ENCODE measurements at regions not wholly inside any gene's neighbourhood (a gene's known extent, or its start where the extent isn't known, plus 50 kb on each side); places are given as distances from the start of the nearest gene placed in this dataset.
"Not testable (repeated sequence)": the region's sequence is repeated elsewhere in the genome, so short reads cannot be mapped to it uniquely, and the experiment has no call there.

DNA sequence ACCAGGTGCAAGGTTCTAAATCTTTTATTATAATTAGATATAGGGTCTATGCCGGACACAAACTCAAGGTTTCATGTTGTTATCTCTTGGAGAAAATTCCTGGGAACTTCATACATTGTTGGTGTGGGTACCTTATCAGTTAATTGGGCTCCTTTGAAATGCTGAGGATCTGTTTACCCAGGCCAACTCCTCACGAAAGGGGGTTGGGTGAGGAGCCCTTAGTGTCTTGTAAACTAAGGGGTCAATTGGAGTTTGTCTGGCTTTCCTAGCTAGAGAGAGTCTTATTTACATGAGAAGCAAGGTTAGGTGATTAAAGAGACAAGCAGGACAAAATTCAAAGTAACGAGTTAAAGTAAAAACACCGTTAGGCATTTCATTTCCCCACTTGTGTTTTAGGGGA lies 670.9 kb downstream of the TMEM121 start:
- H3K27me3 Mint-ChIP-seq (ENCODE audit: insufficient read depth); H3K4me1 Mint-ChIP-seq (ENCODE audit: low read depth); DNase-seq; H3K36me3 Mint-ChIP-seq (ENCODE audit: low read depth); H3K27ac Mint-ChIP-seq; H3K4me3 Mint-ChIP-seq: not testable (repeated sequence)
- peaks cover 69% of the 10 kb centered on the region for H3K9me3 Mint-ChIP-seq

- DNase-seq, result no peak
- Mint-ChIP-seq H3K36me3 (ENCODE audit: low read depth) (peaks cover 6% of the 10 kb centered on the region; the same call in 1 of the 2 replicates), H3K4me1 (ENCODE audit: low read depth) (no peaks in the 10 kb centered on the region), H3K27me3 (ENCODE audit: insufficient read depth) (no peaks in the 10 kb centered on the region), H3K9me3 (peaks cover 66% of the 10 kb centered on the region), H3K4me3 (no peak overlapping the region), H3K27ac (no peak overlapping the region)
- TF ChIP-seq, protein P1, sequence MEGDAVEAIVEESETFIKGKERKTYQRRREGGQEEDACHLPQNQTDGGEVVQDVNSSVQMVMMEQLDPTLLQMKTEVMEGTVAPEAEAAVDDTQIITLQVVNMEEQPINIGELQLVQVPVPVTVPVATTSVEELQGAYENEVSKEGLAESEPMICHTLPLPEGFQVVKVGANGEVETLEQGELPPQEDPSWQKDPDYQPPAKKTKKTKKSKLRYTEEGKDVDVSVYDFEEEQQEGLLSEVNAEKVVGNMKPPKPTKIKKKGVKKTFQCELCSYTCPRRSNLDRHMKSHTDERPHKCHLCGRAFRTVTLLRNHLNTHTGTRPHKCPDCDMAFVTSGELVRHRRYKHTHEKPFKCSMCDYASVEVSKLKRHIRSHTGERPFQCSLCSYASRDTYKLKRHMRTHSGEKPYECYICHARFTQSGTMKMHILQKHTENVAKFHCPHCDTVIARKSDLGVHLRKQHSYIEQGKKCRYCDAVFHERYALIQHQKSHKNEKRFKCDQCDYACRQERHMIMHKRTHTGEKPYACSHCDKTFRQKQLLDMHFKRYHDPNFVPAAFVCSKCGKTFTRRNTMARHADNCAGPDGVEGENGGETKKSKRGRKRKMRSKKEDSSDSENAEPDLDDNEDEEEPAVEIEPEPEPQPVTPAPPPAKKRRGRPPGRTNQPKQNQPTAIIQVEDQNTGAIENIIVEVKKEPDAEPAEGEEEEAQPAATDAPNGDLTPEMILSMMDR (IDR thresholded peaks at IDR 0.05), result no peak
These were observed 672.7 kb downstream of the TMEM121 start for GRCh38 chr14:106199097-106199496.

GRCh38 chr14:106200541-106201315 lies 674.3 kb downstream of the TMEM121 start:
- Mint-ChIP-seq H3K27me3 (ENCODE audit: insufficient read depth) (no peaks in the 10 kb centered on the region), H3K9me3 (peaks cover 71% of the 10 kb centered on the region), H3K4me3 (no peak overlapping the region), H3K36me3 (ENCODE audit: low read depth) (peaks cover 10% of the 10 kb centered on the region; the same call in 1 of the 2 replicates), H3K4me1 (ENCODE audit: low read depth) (no peaks in the 10 kb centered on the region), H3K27ac (no peak overlapping the region)
- TF ChIP-seq, protein P1 (IDR thresholded peaks at IDR 0.05), result no peak
- no peak for DNase-seq

GRCh38 chr14:106201376-106201775 lies 675.0 kb downstream of the TMEM121 start:
- Mint-ChIP-seq H3K4me3 (no peak overlapping the region), H3K27me3 (ENCODE audit: insufficient read depth) (no peaks in the 10 kb centered on the region), H3K9me3 (peaks cover 70% of the 10 kb centered on the region), H3K27ac (no peak overlapping the region), H3K4me1 (ENCODE audit: low read depth) (no peaks in the 10 kb centered on the region), H3K36me3 (ENCODE audit: low read depth) (peaks cover 13% of the 10 kb centered on the region; the same call in 1 of the 2 replicates)
- no peak for DNase-seq
- TF ChIP-seq, protein P1 (IDR thresholded peaks at IDR 0.05), result no peak

DNA sequence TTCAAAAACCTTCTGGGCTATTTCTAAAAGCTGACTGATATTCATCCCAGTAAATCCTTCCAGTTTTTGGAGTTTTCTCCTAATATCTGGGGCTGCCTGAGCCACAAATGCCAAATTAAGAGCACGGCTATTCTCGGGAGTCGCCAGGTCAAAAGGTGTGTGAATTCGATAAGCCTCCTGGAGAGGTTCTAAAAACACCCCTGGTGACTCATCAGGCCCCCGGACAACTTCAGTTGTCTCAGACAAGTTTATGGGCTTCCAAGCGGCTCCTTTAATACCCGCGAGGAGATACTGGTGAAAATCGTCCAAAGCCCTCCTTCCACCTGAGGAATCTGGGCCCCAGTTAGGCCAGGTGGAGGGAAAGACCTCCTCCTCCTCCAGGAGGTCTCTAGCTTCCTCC lies 677.1 kb downstream of the TMEM121 start:
- TF ChIP-seq, protein P1 (IDR thresholded peaks at IDR 0.05), result no peak
- Mint-ChIP-seq H3K36me3 (ENCODE audit: low read depth) (peaks cover 13% of the 10 kb centered on the region; the same call in 1 of the 2 replicates), H3K4me1 (ENCODE audit: low read depth) (no peaks in the 10 kb centered on the region), H3K27ac (no peak overlapping the region), H3K27me3 (ENCODE audit: insufficient read depth) (no peaks in the 10 kb centered on the region), H3K4me3 (no peak overlapping the region), H3K9me3 (peaks cover 76% of the 10 kb centered on the region)
- DNase-seq, result no peak

- Mint-ChIP-seq H3K27ac (no peak overlapping the region), H3K36me3 (ENCODE audit: low read depth) (peaks cover 13% of the 10 kb centered on the region; the same call in 1 of the 2 replicates), H3K4me1 (ENCODE audit: low read depth) (no peaks in the 10 kb centered on the region), H3K27me3 (ENCODE audit: insufficient read depth) (no peaks in the 10 kb centered on the region), H3K9me3 (peaks cover 80% of the 10 kb centered on the region), H3K4me3 (no peak overlapping the region)
- TF ChIP-seq, protein P1 (IDR thresholded peaks at IDR 0.05), result no peak
- DNase-seq, result no peak
These were observed 677.7 kb downstream of the TMEM121 start for GRCh38 chr14:106204063-106204462.
